Erythroblast (primary cell): ENCODE measurements at regions not wholly inside any gene's neighbourhood (a gene's known extent, or its start where the extent isn't known, plus 50 kb on each side); places are given as distances from the start of the nearest gene placed in this dataset.

ENCODE experiments used
- GATA1 ChIP-seq: IDR thresholded peaks from 2 replicates; pipeline ENCODE4 v1.6.1; 2011; ENCODE audit warnings: low read depth, mild to moderate bottlenecking, control low read depth, low read length, moderate library complexity
- POLR2A ChIP-seq: IDR thresholded peaks from 2 replicates; pipeline ENCODE4 v1.6.1; 2011; ENCODE audit warnings: mild to moderate bottlenecking, low read length

- TF ChIP-seq POLR2A (no peak), GATA1 (no peak)
Measured at GRCh38 chr12:97272471-97272870, 190.1 kb upstream of the RMST start.
